Gastroesophageal sphincter (tissue), 3 donors: ENCODE measurements at regions not wholly inside any gene's neighbourhood (a gene's known extent, or its start where the extent isn't known, plus 50 kb on each side); places are given as distances from the start of the nearest gene placed in this dataset.

Experiments used
- CTCF ChIP-seq, 4 experiments: fragments of 200-600 bp in 2 of 4; fragments of 450-650 bp in 2 of 4; sonication (generic) in 1 of 4; IDR thresholded peaks; one replicate each; pipeline ENCODE4 v1.5.1; 2017 to 2019; ENCODE audit warnings: antibody characterized with exemption in 4 of 4, mild to moderate bottlenecking in 2 of 4, moderate library complexity in 2 of 4
- EP300 ChIP-seq: sonication (generic); formaldehyde crosslinking; IDR thresholded peaks from one replicate; pipeline ENCODE4 v1.6.1; 2017; ENCODE audit warnings: antibody characterized with exemption, mild to moderate bottlenecking
- POLR2A ChIP-seq, 2 donors: fragments of 450-650 bp; IDR thresholded peaks; one replicate each; pipeline ENCODE4 v1.6.1; 2017; ENCODE audit warnings: antibody characterized with exemption in 2 of 2, mild to moderate bottlenecking in 2 of 2, moderate library complexity in 1 of 2
- POLR2AphosphoS5 ChIP-seq: sonication (generic); formaldehyde crosslinking; IDR thresholded peaks from one replicate; pipeline ENCODE4 v1.6.1; 2017; ENCODE audit warnings: antibody characterized with exemption

- TF ChIP-seq CTCF (IDR thresholded peaks at IDR 0.05) (no peak), POLR2AphosphoS5 (no peak), EP300 (no peak), POLR2A (IDR thresholded peaks at IDR 0.05) (no peak)
These were observed 548.7 kb downstream of the GBA3 start for GRCh38 chr4:23241408-23241807.
